SH-SY5Y (cell line): ENCODE measurements at regions not wholly inside any gene's neighbourhood (a gene's known extent, or its start where the extent isn't known, plus 50 kb on each side); places are given as distances from the start of the nearest gene placed in this dataset.

ENCODE experiments used
- GATA2 ChIP-seq: IDR thresholded peaks from 2 replicates; pipeline ENCODE4 v1.6.1; 2011; ENCODE audit warnings: mild to moderate bottlenecking, low read depth, low read length
- GATA3 ChIP-seq: IDR thresholded peaks from 2 replicates; pipeline ENCODE4 v1.6.1; 2011; ENCODE audit warnings: low read depth, mild to moderate bottlenecking, low read length, moderate library complexity

GRCh38 chr3:124381575-124382333 lies 348.5 kb upstream of the UMPS start:
- TF ChIP-seq GATA3: no peak
- TF ChIP-seq GATA2: no peak

GRCh38 chr3:124383051-124383450 lies 347.2 kb upstream of the UMPS start:
- no peak for TF ChIP-seq GATA3
- no peak for TF ChIP-seq GATA2

GRCh38 chr3:124383846-124384466 lies 346.3 kb upstream of the UMPS start:
- TF ChIP-seq GATA3: no peak
- TF ChIP-seq GATA2: no peak

- TF ChIP-seq GATA2 (no peak), GATA3 (no peak)
Measured at GRCh38 chr3:124384527-124384926, 345.7 kb upstream of the UMPS start.

GRCh38 chr3:124385996-124386395 lies 344.3 kb upstream of the UMPS start:
- TF ChIP-seq GATA2: no peak
- TF ChIP-seq GATA3: no peak

GRCh38 chr3:124386996-124387595 lies 343.2 kb upstream of the UMPS start:
- no peak for TF ChIP-seq GATA3
- no peak for TF ChIP-seq GATA2

- TF ChIP-seq GATA2 (no peak), GATA3 (no peak)
Measured at GRCh38 chr3:124391774-124392173, 338.5 kb upstream of the UMPS start.

GRCh38 chr3:124393340-124393739 lies 336.9 kb upstream of the UMPS start:
- TF ChIP-seq GATA3: no peak
- TF ChIP-seq GATA2: no peak

GRCh38 chr3:124395162-124395561 lies 335.1 kb upstream of the UMPS start:
- TF ChIP-seq GATA3 (no peak), GATA2 (no peak)

- TF ChIP-seq GATA3 (peak; percentile 88), GATA2 (peak; percentile 94)
Measured at GRCh38 chr3:124395584-124396338, 334.5 kb upstream of the UMPS start.

- no peak for TF ChIP-seq GATA2
- TF ChIP-seq GATA3: no peak
Measured at GRCh38 chr3:124396339-124396950, 333.8 kb upstream of the UMPS start.

- no peak for TF ChIP-seq GATA2
- no peak for TF ChIP-seq GATA3
Measured at GRCh38 chr3:124397088-124397487, 333.2 kb upstream of the UMPS start.

- TF ChIP-seq GATA2: no peak
- TF ChIP-seq GATA3: no peak
Measured at GRCh38 chr3:124398594-124398993, 331.7 kb upstream of the UMPS start.

- no peak for TF ChIP-seq GATA2
- TF ChIP-seq GATA3: no peak
Measured at GRCh38 chr3:124401843-124402242, 328.4 kb upstream of the UMPS start.
